Spinal cord (tissue), 9 donors: ENCODE measurements at regions not wholly inside any gene's neighbourhood (a gene's known extent, or its start where the extent isn't known, plus 50 kb on each side); places are given as distances from the start of the nearest gene placed in this dataset.
"Not testable (repeated sequence)": the region's sequence is repeated elsewhere in the genome, so short reads cannot be mapped to it uniquely, and the experiment has no call there.

Source experiments
- DNase-seq, 6 donors: peaks; one replicate each; pipeline versions ENCODE4 v3.0.0 to v3.0.0-alpha.2; 2013 to 2015; ENCODE audit warnings: low spot score in 6 of 6, low read depth in 4 of 6
- H3K27ac ChIP-seq: one replicate; pipeline ENCODE4 v1.5.1; 2013; ENCODE audit warnings: low read depth, low read length, control low read depth
- H3K27me3 ChIP-seq: one replicate; pipeline ENCODE4 v1.6.1; 2013; ENCODE audit warnings: low read length; ENCODE audit not compliant: control insufficient read depth, insufficient read depth
- H3K36me3 ChIP-seq: one replicate; pipeline ENCODE4 v1.6.1; 2013; ENCODE audit warnings: low read length; ENCODE audit not compliant: control insufficient read depth, insufficient read depth
- H3K4me1 ChIP-seq: one replicate; pipeline ENCODE4 v1.6.1; 2013; ENCODE audit warnings: low read length; ENCODE audit not compliant: control insufficient read depth, insufficient read depth
- H3K4me3 ChIP-seq: one replicate; pipeline ENCODE4 v1.5.1; 2013; ENCODE audit warnings: low read depth, low read length, control low read depth
- H3K9me3 ChIP-seq: one replicate; pipeline ENCODE4 v1.6.1; 2013; ENCODE audit warnings: low read length; ENCODE audit not compliant: control insufficient read depth, insufficient read depth
- WGBS: methylation state at CpG from one replicate; pipeline ENCODE4 v1.1.5; 2013; ENCODE audit warnings: missing lambda C conversion rate; ENCODE audit not compliant: insufficient coverage; 5-methylcytosine and 5-hydroxymethylcytosine counted together
- donor health status: healthy.

DNA sequence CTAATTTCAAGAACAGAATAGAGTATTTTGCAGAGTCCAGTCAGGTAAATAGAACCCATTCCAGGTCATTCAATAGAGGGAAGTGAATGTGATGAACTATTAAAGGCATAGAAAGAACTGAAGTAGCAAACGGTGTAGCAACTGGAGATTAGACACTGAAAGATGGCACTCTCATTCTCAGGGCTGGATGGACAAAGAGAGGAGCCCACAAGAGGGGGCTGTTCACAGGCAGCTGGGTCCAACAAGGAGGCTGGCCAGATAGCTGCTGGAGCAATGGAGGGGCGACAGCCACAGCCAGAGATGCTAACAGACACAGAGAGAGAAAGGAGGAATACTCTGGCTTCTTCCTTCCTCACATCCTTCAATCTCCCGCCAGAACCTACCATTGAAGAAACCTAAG, 93.1 kb upstream of the SMARCA2 start:
- no peak overlapping the region for H3K4me3 ChIP-seq
- H3K27me3 ChIP-seq: no peaks in the 10 kb centered on the region
- H3K4me1 ChIP-seq: peaks cover 11% of the 10 kb centered on the region
- no peaks in the 10 kb centered on the region for H3K9me3 ChIP-seq
- no peak for DNase-seq
- 91% methylated on average over 1 of the region's 3 CpGs for WGBS
- no peaks in the 10 kb centered on the region for H3K36me3 ChIP-seq
- H3K27ac ChIP-seq: no peak overlapping the region

- Histone ChIP-seq H3K27me3 (no peaks in the 10 kb centered on the region), H3K27ac (no peak overlapping the region), H3K4me3 (no peak overlapping the region), H3K36me3 (no peaks in the 10 kb centered on the region), H3K9me3 (no peaks in the 10 kb centered on the region), H3K4me1 (peaks cover 3% of the 10 kb centered on the region)
- 96% methylated on average over 2 of the region's 6 CpGs for WGBS
- DNase-seq: no peak
Observed at GRCh38 chr9:1927546-1927945, 87.6 kb upstream of the SMARCA2 start.

- WGBS: no CpG with 5 or more reads among the region's 2 CpGs
- Histone ChIP-seq H3K27me3 (no peaks in the 10 kb centered on the region), H3K9me3 (no peaks in the 10 kb centered on the region), H3K4me3 (no peak overlapping the region), H3K27ac (no peak overlapping the region), H3K4me1 (peaks cover 3% of the 10 kb centered on the region), H3K36me3 (no peaks in the 10 kb centered on the region)
- no peak for DNase-seq
Observed at GRCh38 chr9:1929134-1929533, 86.0 kb upstream of the SMARCA2 start.

GRCh38 chr9:1929722-1930244, 85.4 kb upstream of the SMARCA2 start:
- WGBS: 96% methylated on average over 3 of the region's 5 CpGs
- Histone ChIP-seq H3K27ac (no peak overlapping the region), H3K4me1 (peaks cover 3% of the 10 kb centered on the region), H3K27me3 (no peaks in the 10 kb centered on the region), H3K9me3 (no peaks in the 10 kb centered on the region), H3K4me3 (no peak overlapping the region), H3K36me3 (no peaks in the 10 kb centered on the region)
- no peak for DNase-seq

- H3K27ac ChIP-seq, H3K27me3 ChIP-seq, H3K9me3 ChIP-seq, H3K36me3 ChIP-seq, DNase-seq, H3K4me1 ChIP-seq, H3K4me3 ChIP-seq: not testable (repeated sequence)
- 100% methylated on average over 3 of the region's 9 CpGs for WGBS
Observed at GRCh38 chr9:1930245-1930736, 84.9 kb upstream of the SMARCA2 start.

DNA sequence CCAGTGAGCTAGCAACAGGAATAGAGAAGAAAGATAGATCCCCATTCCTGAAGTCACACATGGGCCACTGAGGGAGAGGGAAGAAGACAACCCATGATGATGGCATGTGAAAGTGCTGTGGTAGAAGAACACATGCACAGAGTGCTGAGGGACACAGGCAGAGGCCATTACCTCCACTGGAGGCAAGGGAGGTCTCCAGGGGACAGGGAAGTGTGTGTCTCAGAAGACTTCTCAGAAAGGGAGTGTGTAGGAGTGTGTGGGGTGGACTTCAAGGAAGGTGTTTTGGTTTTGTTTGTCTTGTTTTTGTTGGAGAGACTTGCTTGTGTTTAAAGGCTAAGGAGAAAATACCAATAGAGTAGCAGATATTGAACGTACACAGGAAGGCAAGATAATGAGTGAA, 77.0 kb upstream of the SMARCA2 start:
- 75% methylated on average over 1 of the region's 1 CpG for WGBS

GRCh38 chr9:1938675-1939170, 76.4 kb upstream of the SMARCA2 start:
- 63% methylated on average over 1 of the region's 2 CpGs for WGBS
- no peaks in the 10 kb centered on the region for H3K36me3 ChIP-seq
- H3K9me3 ChIP-seq: no peaks in the 10 kb centered on the region
- H3K27me3 ChIP-seq: no peaks in the 10 kb centered on the region
- DNase-seq: no peak
- no peak overlapping the region for H3K4me3 ChIP-seq
- H3K4me1 ChIP-seq: no peaks in the 10 kb centered on the region
- no peak overlapping the region for H3K27ac ChIP-seq

More for the DNA sequence above, 77.0 kb upstream of the SMARCA2 start:
- no peaks in the 10 kb centered on the region for H3K4me1 ChIP-seq
- DNase-seq: no peak
- no peaks in the 10 kb centered on the region for H3K27me3 ChIP-seq
- H3K27ac ChIP-seq: no peak overlapping the region
- no peaks in the 10 kb centered on the region for H3K36me3 ChIP-seq
- H3K4me3 ChIP-seq: no peak overlapping the region
- H3K9me3 ChIP-seq: no peaks in the 10 kb centered on the region

- H3K9me3 ChIP-seq: no peaks in the 10 kb centered on the region
- H3K27ac ChIP-seq: no peak overlapping the region
- no peak overlapping the region for H3K4me3 ChIP-seq
- no peaks in the 10 kb centered on the region for H3K27me3 ChIP-seq
- H3K4me1 ChIP-seq: no peaks in the 10 kb centered on the region
- no peaks in the 10 kb centered on the region for H3K36me3 ChIP-seq
- WGBS: no CpG with 5 or more reads among the region's 1 CpG
- no peak for DNase-seq
Observed at GRCh38 chr9:1939466-1939865, 75.7 kb upstream of the SMARCA2 start.

DNA sequence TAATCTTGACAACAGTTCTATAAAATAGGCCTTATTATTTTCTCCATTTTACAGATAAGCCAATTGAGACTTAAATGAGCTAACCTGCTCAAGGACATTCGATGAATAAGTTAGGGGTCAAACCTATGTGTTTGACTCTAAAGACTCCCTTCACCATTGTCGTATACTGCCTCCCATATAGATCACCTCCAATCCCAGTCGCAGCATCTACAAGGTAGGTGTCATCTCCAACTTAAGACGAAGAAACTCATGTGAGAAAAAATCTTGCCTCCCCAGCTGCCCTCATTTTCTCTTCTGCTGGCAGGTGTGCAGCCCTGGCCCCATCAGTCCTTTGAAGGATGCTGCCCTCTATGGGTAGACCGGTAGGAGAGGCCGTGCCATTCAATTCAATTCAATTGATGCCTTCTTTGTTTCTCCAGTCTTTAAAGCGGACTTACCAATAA, 75.2 kb upstream of the SMARCA2 start:
- peak in 2 of 6 donors; percentile 48 to 68 for DNase-seq
- Histone ChIP-seq H3K27me3 (no peaks in the 10 kb centered on the region), H3K36me3 (no peaks in the 10 kb centered on the region), H3K27ac (no peak overlapping the region), H3K9me3 (no peaks in the 10 kb centered on the region), H3K4me1 (no peaks in the 10 kb centered on the region), H3K4me3 (no peak overlapping the region)
- 33% methylated on average over 5 of the region's 7 CpGs for WGBS

GRCh38 chr9:1941989-1942388, 73.2 kb upstream of the SMARCA2 start:
- Histone ChIP-seq H3K27ac (no peak overlapping the region), H3K27me3 (no peaks in the 10 kb centered on the region), H3K4me1 (no peaks in the 10 kb centered on the region), H3K4me3 (no peak overlapping the region), H3K36me3 (no peaks in the 10 kb centered on the region), H3K9me3 (no peaks in the 10 kb centered on the region)
- no peak for DNase-seq
- WGBS: 100% methylated on average over 1 of the region's 3 CpGs
